Vagina (tissue), 2 donors: ENCODE measurements at regions not wholly inside any gene's neighbourhood (a gene's known extent, or its start where the extent isn't known, plus 50 kb on each side); places are given as distances from the start of the nearest gene placed in this dataset.

ENCODE experiments used
- POLR2A ChIP-seq, 2 donors: fragments of 450-650 bp; IDR thresholded peaks; one replicate each; pipeline ENCODE4 v1.6.1; 2017; ENCODE audit warnings: antibody characterized with exemption in 2 of 2, mild to moderate bottlenecking in 2 of 2, moderate library complexity in 2 of 2
- POLR2AphosphoS5 ChIP-seq, 2 donors: sonication (generic); formaldehyde crosslinking; IDR thresholded peaks; one replicate each; pipeline ENCODE4 v1.9.0; 2017; ENCODE audit warnings: antibody characterized with exemption in 2 of 2, mild to moderate bottlenecking in 2 of 2, low read depth in 1 of 2; ENCODE audit not compliant: insufficient read depth in 1 of 2
- TF ChIP-seq, protein P1 (sequence below), 3 experiments: fragments of 450-650 bp in 2 of 3; fragments of 200-600 bp in 1 of 3; sonication (generic) in 1 of 3; IDR thresholded peaks; one replicate each; pipeline ENCODE4 v1.5.1; 2017 to 2019; ENCODE audit warnings: antibody characterized with exemption in 3 of 3, mild to moderate bottlenecking in 2 of 3, moderate library complexity in 2 of 3

- no peak for TF ChIP-seq POLR2AphosphoS5 (IDR thresholded peaks at IDR 0.05; ENCODE audit: insufficient read depth in 1 of 2, low read depth in 1 of 2)
- TF ChIP-seq, protein P1, sequence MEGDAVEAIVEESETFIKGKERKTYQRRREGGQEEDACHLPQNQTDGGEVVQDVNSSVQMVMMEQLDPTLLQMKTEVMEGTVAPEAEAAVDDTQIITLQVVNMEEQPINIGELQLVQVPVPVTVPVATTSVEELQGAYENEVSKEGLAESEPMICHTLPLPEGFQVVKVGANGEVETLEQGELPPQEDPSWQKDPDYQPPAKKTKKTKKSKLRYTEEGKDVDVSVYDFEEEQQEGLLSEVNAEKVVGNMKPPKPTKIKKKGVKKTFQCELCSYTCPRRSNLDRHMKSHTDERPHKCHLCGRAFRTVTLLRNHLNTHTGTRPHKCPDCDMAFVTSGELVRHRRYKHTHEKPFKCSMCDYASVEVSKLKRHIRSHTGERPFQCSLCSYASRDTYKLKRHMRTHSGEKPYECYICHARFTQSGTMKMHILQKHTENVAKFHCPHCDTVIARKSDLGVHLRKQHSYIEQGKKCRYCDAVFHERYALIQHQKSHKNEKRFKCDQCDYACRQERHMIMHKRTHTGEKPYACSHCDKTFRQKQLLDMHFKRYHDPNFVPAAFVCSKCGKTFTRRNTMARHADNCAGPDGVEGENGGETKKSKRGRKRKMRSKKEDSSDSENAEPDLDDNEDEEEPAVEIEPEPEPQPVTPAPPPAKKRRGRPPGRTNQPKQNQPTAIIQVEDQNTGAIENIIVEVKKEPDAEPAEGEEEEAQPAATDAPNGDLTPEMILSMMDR (IDR thresholded peaks at IDR 0.05) = no peak
- TF ChIP-seq POLR2A (IDR thresholded peaks at IDR 0.05) = no peak
Observed at GRCh38 chr6:132972971-132973370, 158.6 kb downstream of the RPS12 start.
